Gastroesophageal sphincter (tissue), 3 donors: ENCODE measurements at regions not wholly inside any gene's neighbourhood (a gene's known extent, or its start where the extent isn't known, plus 50 kb on each side); places are given as distances from the start of the nearest gene placed in this dataset.

ENCODE experiments used
- POLR2A ChIP-seq, 2 donors: fragments of 450-650 bp; IDR thresholded peaks; one replicate each; pipeline ENCODE4 v1.6.1; 2017; ENCODE audit warnings: antibody characterized with exemption in 2 of 2, mild to moderate bottlenecking in 2 of 2, moderate library complexity in 1 of 2
- POLR2AphosphoS5 ChIP-seq: sonication (generic); formaldehyde crosslinking; IDR thresholded peaks from one replicate; pipeline ENCODE4 v1.6.1; 2017; ENCODE audit warnings: antibody characterized with exemption
- TF ChIP-seq, protein P1 (sequence below), 4 experiments: fragments of 200-600 bp in 2 of 4; fragments of 450-650 bp in 2 of 4; sonication (generic) in 1 of 4; IDR thresholded peaks; one replicate each; pipeline ENCODE4 v1.5.1; 2017 to 2019; ENCODE audit warnings: antibody characterized with exemption in 4 of 4, mild to moderate bottlenecking in 2 of 4, moderate library complexity in 2 of 4

DNA sequence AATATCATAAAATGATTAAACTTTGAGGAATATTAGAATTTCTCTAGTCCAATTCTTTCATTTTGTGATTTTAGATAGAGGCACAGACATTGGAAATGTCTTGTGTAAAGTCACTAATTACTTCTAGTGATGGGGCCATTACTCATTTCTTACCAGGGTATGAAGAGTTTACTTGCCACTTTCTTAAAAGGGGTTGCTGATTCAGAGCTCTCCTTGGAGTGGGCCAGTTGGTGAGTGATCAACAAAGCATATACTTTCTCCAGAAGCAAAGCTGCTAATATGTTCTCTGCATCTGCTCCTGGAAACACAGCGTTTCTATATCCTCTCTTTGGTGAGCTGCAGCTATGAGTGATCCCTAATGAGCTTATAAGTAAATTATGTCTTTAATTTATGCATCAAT lies 408.9 kb upstream of the LRATD1 start:
- TF ChIP-seq POLR2A (IDR thresholded peaks at IDR 0.05), result no peak
- TF ChIP-seq, protein P1, sequence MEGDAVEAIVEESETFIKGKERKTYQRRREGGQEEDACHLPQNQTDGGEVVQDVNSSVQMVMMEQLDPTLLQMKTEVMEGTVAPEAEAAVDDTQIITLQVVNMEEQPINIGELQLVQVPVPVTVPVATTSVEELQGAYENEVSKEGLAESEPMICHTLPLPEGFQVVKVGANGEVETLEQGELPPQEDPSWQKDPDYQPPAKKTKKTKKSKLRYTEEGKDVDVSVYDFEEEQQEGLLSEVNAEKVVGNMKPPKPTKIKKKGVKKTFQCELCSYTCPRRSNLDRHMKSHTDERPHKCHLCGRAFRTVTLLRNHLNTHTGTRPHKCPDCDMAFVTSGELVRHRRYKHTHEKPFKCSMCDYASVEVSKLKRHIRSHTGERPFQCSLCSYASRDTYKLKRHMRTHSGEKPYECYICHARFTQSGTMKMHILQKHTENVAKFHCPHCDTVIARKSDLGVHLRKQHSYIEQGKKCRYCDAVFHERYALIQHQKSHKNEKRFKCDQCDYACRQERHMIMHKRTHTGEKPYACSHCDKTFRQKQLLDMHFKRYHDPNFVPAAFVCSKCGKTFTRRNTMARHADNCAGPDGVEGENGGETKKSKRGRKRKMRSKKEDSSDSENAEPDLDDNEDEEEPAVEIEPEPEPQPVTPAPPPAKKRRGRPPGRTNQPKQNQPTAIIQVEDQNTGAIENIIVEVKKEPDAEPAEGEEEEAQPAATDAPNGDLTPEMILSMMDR (IDR thresholded peaks at IDR 0.05), result no peak
- no peak for TF ChIP-seq POLR2AphosphoS5
